ENCODE measurements at regions not wholly inside any gene's neighbourhood (a gene's known extent, or its start where the extent isn't known, plus 50 kb on each side); places are given as distances from the start of the nearest gene placed in this dataset.

DNA sequence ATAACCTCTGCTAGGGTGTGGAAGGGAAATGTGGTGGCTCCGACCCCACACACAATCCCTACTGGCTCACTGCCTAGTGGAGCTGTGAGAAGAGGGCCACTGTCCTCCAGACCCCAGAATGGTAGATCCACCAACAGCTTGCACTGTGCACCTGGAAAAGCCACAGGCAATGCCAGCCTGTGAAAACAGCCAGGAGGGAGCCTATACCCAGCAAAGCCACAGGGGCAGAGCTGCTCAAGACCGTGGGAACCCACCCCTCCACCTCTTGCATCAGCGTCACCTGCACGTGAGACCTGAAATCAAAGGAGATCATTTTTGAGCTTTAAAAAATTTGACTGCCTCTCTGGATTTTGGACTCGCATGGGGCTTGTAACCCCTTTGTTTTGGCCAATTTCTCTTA, 249.0 kb upstream of the CDH2 start:
- no peak for TF ChIP-seq ZSCAN30 (CRISPR knock-in tag; IDR thresholded peaks at IDR 0.05)
- TF ChIP-seq RXRA (CRISPR knock-in tag; IDR thresholded peaks at IDR 0.05) = no peak
- no peak for TF ChIP-seq ZNF263 (CRISPR knock-in tag; IDR thresholded peaks at IDR 0.05)
- TF ChIP-seq NCOA2 (CRISPR knock-in tag; IDR thresholded peaks at IDR 0.05) = no peak
- no peak for TF ChIP-seq FOXM1 (CRISPR knock-in tag; IDR thresholded peaks at IDR 0.05)
- TF ChIP-seq MATR3 (CRISPR knock-in tag; IDR thresholded peaks at IDR 0.05) = no peak
- TF ChIP-seq SUZ12 (IDR thresholded peaks at IDR 0.05; ENCODE audit: low read depth, low read length) = no peak
- TF ChIP-seq, protein P1, sequence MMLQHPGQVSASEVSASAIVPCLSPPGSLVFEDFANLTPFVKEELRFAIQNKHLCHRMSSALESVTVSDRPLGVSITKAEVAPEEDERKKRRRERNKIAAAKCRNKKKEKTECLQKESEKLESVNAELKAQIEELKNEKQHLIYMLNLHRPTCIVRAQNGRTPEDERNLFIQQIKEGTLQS (CRISPR knock-in tag; IDR thresholded peaks at IDR 0.05) = no peak
- no peak for TF ChIP-seq ZFP37 (CRISPR knock-in tag; IDR thresholded peaks at IDR 0.05; ENCODE audit: borderline replicate concordance)
- TF ChIP-seq, protein P2, sequence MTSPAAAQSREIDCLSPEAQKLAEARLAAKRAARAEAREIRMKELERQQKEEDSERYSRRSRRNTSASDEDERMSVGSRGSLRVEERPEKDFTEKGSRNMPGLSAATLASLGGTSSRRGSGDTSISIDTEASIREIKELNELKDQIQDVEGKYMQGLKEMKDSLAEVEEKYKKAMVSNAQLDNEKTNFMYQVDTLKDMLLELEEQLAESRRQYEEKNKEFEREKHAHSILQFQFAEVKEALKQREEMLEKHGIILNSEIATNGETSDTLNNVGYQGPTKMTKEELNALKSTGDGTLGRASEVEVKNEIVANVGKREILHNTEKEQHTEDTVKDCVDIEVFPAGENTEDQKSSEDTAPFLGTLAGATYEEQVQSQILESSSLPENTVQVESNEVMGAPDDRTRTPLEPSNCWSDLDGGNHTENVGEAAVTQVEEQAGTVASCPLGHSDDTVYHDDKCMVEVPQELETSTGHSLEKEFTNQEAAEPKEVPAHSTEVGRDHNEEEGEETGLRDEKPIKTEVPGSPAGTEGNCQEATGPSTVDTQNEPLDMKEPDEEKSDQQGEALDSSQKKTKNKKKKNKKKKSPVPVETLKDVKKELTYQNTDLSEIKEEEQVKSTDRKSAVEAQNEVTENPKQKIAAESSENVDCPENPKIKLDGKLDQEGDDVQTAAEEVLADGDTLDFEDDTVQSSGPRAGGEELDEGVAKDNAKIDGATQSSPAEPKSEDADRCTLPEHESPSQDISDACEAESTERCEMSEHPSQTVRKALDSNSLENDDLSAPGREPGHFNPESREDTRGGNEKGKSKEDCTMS (CRISPR knock-in tag; conservative IDR thresholded peaks at IDR 0.05) = no peak
